ENCODE measurements at regions not wholly inside any gene's neighbourhood (a gene's known extent, or its start where the extent isn't known, plus 50 kb on each side); places are given as distances from the start of the nearest gene placed in this dataset.

GRCh38 chr12:61023231-61023630, 1237.0 kb upstream of the USP15 start:
- Histone ChIP-seq H3K27ac (no peak overlapping the region), H3K9me3 (ENCODE audit: low read depth) (no peaks in the 10 kb centered on the region), H3K4me3 (no peak overlapping the region), H3K27me3 (no peaks in the 10 kb centered on the region), H3K4me1 (ENCODE audit: low read depth) (no peaks in the 10 kb centered on the region), H3K36me3 (no peaks in the 10 kb centered on the region)
- DNase-seq (ENCODE audit: low read depth in 1 of 2, low spot score in 1 of 2), result no peak
- TF ChIP-seq CTCF (IDR thresholded peaks at IDR 0.05; ENCODE audit: low read depth, low read length), result no peak

GRCh38 chr12:61029516-61029915, 1230.7 kb upstream of the USP15 start:
- Histone ChIP-seq H3K36me3 (no peaks in the 10 kb centered on the region), H3K4me3 (no peak overlapping the region), H3K27ac (no peak overlapping the region), H3K27me3 (no peaks in the 10 kb centered on the region), H3K9me3 (ENCODE audit: low read depth) (peaks cover 3% of the 10 kb centered on the region), H3K4me1 (ENCODE audit: low read depth) (no peaks in the 10 kb centered on the region)
- no peak for TF ChIP-seq CTCF (IDR thresholded peaks at IDR 0.05; ENCODE audit: low read depth, low read length)
- no peak for DNase-seq (ENCODE audit: low read depth in 1 of 2, low spot score in 1 of 2)

- Histone ChIP-seq H3K27ac (no peak overlapping the region), H3K9me3 (ENCODE audit: low read depth) (no peaks in the 10 kb centered on the region), H3K4me3 (no peak overlapping the region), H3K36me3 (no peaks in the 10 kb centered on the region), H3K4me1 (ENCODE audit: low read depth) (no peaks in the 10 kb centered on the region), H3K27me3 (no peaks in the 10 kb centered on the region)
- no peak for DNase-seq (ENCODE audit: low read depth in 1 of 2, low spot score in 1 of 2)
- TF ChIP-seq CTCF (IDR thresholded peaks at IDR 0.05; ENCODE audit: low read depth, low read length), result no peak
Measured at GRCh38 chr12:61037792-61038191, 1222.4 kb upstream of the USP15 start.

DNA sequence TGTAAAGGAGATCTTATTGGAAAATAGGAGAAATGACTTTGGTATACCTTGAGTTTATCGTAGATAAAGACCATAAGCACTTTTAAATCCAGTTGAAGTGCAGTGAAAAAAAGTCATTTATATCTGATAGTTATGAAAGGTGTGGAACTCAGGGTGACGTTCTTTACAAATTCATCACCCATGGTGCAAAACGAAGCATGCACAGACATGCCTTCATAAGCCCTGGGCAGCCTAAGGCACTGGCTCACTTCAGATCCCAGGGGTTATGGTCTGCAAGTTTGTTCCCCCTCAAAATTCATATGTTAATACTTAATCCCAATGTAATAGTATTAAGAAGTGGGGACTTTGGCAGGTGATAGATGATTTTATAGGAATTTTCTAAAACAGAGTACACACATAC, 1216.4 kb upstream of the USP15 start:
- Histone ChIP-seq H3K27me3 (no peaks in the 10 kb centered on the region), H3K4me1 (ENCODE audit: low read depth) (no peaks in the 10 kb centered on the region), H3K27ac (no peak overlapping the region), H3K36me3 (no peaks in the 10 kb centered on the region), H3K4me3 (no peak overlapping the region), H3K9me3 (ENCODE audit: low read depth) (no peaks in the 10 kb centered on the region)
- no peak for DNase-seq (ENCODE audit: low read depth in 1 of 2, low spot score in 1 of 2)
- no peak for TF ChIP-seq CTCF (IDR thresholded peaks at IDR 0.05; ENCODE audit: low read depth, low read length)

GRCh38 chr12:61044766-61045165, 1215.4 kb upstream of the USP15 start:
- no peak overlapping the region for H3K4me3 ChIP-seq
- no peak overlapping the region for H3K27ac ChIP-seq
- no peak for DNase-seq (ENCODE audit: low read depth in 1 of 2, low spot score in 1 of 2)
- no peak for TF ChIP-seq CTCF (IDR thresholded peaks at IDR 0.05; ENCODE audit: low read depth, low read length)
- H3K9me3 ChIP-seq (ENCODE audit: low read depth), result no peaks in the 10 kb centered on the region
- no peaks in the 10 kb centered on the region for H3K27me3 ChIP-seq
- no peaks in the 10 kb centered on the region for H3K36me3 ChIP-seq
- no peaks in the 10 kb centered on the region for H3K4me1 ChIP-seq (ENCODE audit: low read depth)
